BLaER1 treated with 17β-estradiol and CSF1 and Interleukin-3, amounts not matched to agents 10 nM and 100 nM (cell line): ENCODE measurements at regions not wholly inside any gene's neighbourhood (a gene's known extent, or its start where the extent isn't known, plus 50 kb on each side); places are given as distances from the start of the nearest gene placed in this dataset.

Experiments
- H3K27ac ChIP-seq, 11 experiments: shearing (Covaris generic); formaldehyde crosslinking; 2 replicates each; pipeline ENCODE4 v1.8.1; 2022
- H3K27me3 ChIP-seq, 11 experiments: shearing (Covaris generic); formaldehyde crosslinking; 2 replicates each; pipeline ENCODE4 v1.8.1; 2022
- H3K36me3 ChIP-seq, 11 experiments: shearing (Covaris generic); formaldehyde crosslinking; 2 replicates each; pipeline ENCODE4 v1.8.1; 2022
- H3K4me1 ChIP-seq, 10 experiments: shearing (Covaris generic); formaldehyde crosslinking; 2 replicates each; pipeline ENCODE4 v1.8.1; 2022
- H3K4me2 ChIP-seq, 11 experiments: shearing (Covaris generic); formaldehyde crosslinking; 2 replicates each; pipeline ENCODE4 v1.8.1; 2022
- H3K4me3 ChIP-seq, 10 experiments: shearing (Covaris generic); formaldehyde crosslinking; 2 replicates each; pipeline ENCODE4 v1.8.1; 2022
- H3K9ac ChIP-seq, 11 experiments: shearing (Covaris generic); formaldehyde crosslinking; 2 replicates each; pipeline ENCODE4 v1.8.1; 2022
- H3K9me3 ChIP-seq, 11 experiments: shearing (Covaris generic); formaldehyde crosslinking; replicated peaks in 1 of 11; 2 replicates each; pipeline ENCODE4 v1.8.1; 2022
- H4K20me1 ChIP-seq, 11 experiments: shearing (Covaris generic); formaldehyde crosslinking; 2 replicates each; pipeline ENCODE4 v1.8.1; 2022
- Cebpa-rat ChIP-seq, 11 experiments: shearing (Covaris generic); IDR thresholded peaks; 2 replicates each; pipeline ENCODE4 v1.8.1; 2022

DNA sequence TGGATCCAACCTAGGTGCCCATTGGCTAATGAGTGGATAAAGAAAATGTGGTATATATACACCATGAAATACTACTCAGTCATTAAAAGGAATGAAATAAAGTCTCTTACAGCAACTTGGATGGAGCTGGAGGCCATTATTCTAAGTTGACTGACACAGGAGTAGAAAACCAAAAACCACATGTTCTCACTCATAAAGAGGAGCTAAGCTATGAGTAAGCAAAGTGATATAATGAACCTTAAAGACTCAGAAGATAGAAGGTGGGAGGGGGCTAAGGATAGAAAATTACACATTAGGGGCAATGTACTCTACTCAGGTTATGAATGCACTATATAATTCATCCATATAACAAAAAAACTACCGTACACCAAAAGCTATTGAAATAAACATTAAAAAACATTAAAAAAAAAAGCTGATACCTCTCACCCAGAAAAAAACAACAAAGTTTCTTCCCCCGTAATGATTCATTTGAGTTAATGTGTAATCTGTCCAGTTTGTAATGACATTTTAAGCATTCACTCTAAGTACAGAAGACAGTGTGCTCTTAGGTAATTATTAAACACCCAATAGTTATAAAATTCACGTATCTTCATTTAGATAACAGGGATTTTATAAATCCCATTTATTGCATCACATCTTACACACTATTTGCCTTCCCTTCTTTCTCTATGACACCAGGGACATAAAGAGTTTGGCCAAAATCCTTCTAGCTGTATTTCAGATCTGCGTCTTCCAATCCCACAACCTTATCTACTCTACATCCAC is 941.5 kb downstream of the CDH11 start:
- peaks cover 0 to 6% (median 0%) of the 10 kb centered on the region in 11 experiments; a peak in 1 of 22 replicates for H3K36me3 ChIP-seq

DNA sequence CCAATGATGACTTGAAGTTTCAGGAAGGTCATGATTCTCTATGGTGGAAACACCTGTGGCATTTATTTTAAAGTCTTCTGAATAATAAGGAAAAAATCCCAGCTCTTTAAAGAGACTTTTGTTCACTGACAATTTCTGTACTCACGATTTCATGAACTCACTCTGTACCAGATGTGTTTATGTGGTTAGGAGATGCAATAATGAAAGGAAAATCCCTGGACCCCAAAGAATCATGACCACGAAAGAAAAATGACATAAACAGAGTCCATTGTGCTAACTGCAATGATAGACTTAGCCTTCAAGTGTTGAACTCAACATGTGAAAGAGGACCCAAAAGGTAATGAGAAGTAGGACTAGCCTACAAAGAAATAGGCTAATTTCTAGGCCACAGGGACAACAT is 947.5 kb downstream of the CDH11 start:
- Histone ChIP-seq H3K9ac (no peak overlapping the region), H3K4me3 (no peak overlapping the region), H3K9me3 (peaks cover 22 to 33% (median 27%) of the 10 kb centered on the region in 11 experiments), H3K4me2 (no peak overlapping the region), H3K4me1 (no peaks in the 10 kb centered on the region), H3K27me3 (no peaks in the 10 kb centered on the region), H3K36me3 (peaks cover 0 to 6% (median 0%) of the 10 kb centered on the region in 11 experiments; a peak in 1 of 22 replicates), H4K20me1 (no peaks in the 10 kb centered on the region), H3K27ac (no peak overlapping the region)
- TF ChIP-seq Cebpa-rat (IDR thresholded peaks at IDR 0.05) = no peak

More for the DNA sequence above, 941.5 kb downstream of the CDH11 start:
- Histone ChIP-seq H3K9ac (no peak overlapping the region), H3K27ac (no peak overlapping the region), H4K20me1 (no peaks in the 10 kb centered on the region), H3K9me3 (peaks cover 29 to 42% (median 35%) of the 10 kb centered on the region in 11 experiments), H3K4me1 (no peaks in the 10 kb centered on the region), H3K27me3 (no peaks in the 10 kb centered on the region), H3K4me2 (no peak overlapping the region), H3K4me3 (no peak overlapping the region)
- no peak for TF ChIP-seq Cebpa-rat (IDR thresholded peaks at IDR 0.05)

DNA sequence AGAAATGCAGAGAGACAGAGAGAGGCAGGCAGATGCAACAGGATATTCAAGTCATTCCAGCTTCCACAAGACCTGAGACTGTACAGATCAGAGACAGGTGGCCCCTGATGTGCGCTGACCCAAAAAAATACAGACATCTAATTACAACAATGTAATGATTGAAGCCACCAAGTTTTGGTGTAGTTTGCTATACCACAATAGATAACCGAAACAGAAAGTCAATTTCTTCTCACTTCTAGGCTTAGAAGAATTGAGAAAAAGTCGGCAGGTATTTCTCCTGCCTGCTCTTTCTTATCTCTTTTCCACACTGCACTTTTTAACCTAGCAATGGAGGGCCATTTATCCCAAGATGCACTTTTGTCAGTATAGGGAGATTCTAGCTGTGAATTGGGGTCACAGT is 949.2 kb downstream of the CDH11 start:
- no peak for TF ChIP-seq Cebpa-rat (IDR thresholded peaks at IDR 0.05)
- Histone ChIP-seq H3K27ac (no peak overlapping the region), H3K36me3 (no peaks in the 10 kb centered on the region), H3K27me3 (no peaks in the 10 kb centered on the region), H3K9me3 (peaks cover 5 to 17% (median 11%) of the 10 kb centered on the region in 11 experiments), H3K4me2 (no peak overlapping the region), H3K4me3 (no peak overlapping the region), H3K4me1 (no peaks in the 10 kb centered on the region), H3K9ac (no peak overlapping the region), H4K20me1 (no peaks in the 10 kb centered on the region)

DNA sequence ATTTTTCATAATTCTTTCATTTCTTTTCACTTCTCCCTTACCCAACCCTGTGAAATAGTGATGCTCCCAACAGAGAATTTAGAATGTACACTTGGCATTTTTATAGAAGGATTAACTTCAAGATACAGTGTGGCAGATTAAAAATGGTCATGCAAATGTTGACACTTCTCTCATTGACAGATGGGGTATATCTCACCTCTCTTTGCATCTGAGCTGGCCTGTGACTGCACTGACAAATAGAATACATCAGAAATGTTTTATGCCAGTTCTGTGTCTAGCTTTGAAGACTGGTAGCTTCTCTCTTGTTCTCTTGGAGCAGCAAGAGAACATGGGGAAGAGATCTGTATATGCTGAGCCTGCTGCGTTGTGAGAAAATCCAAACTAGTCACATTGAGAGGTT is 949.6 kb downstream of the CDH11 start:
- H3K9me3 ChIP-seq = peaks cover under 1 to 12% (median 6%) of the 10 kb centered on the region in 11 experiments; a peak in 21 of 22 replicates
- H3K4me3 ChIP-seq = no peak overlapping the region
- H3K36me3 ChIP-seq = no peaks in the 10 kb centered on the region
- H3K9ac ChIP-seq = no peak overlapping the region
- no peak overlapping the region for H3K27ac ChIP-seq
- no peaks in the 10 kb centered on the region for H4K20me1 ChIP-seq
- TF ChIP-seq Cebpa-rat (IDR thresholded peaks at IDR 0.05) = no peak
- H3K27me3 ChIP-seq = no peaks in the 10 kb centered on the region
- H3K4me1 ChIP-seq = no peaks in the 10 kb centered on the region
- no peak overlapping the region for H3K4me2 ChIP-seq

DNA sequence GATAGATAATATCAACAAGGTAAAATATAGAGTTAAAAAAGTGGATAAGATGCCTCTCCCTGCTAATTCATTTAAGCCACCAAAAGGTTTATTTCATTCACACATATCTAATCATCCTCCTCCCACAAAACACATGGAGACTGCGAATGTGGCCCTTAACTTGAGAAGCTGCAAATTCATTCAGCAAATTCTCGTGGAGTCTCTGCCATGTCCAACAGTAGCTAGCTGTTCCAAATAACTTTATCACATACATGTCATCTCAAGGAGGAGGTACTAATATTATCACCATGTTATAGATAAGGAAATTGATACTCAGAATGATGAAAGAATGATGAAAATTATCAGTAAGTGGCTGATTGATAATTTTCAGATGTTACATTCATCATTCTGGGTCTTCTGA is 950.2 kb downstream of the CDH11 start:
- Histone ChIP-seq H3K27me3 (no peaks in the 10 kb centered on the region), H3K36me3 (no peaks in the 10 kb centered on the region), H3K4me2 (no peak overlapping the region), H3K4me3 (no peak overlapping the region), H4K20me1 (no peaks in the 10 kb centered on the region), H3K9ac (no peak overlapping the region), H3K4me1 (no peaks in the 10 kb centered on the region), H3K27ac (no peak overlapping the region), H3K9me3 (peaks cover 0 to 7% (median under 1%) of the 10 kb centered on the region in 11 experiments; a peak in 4 of 22 replicates)
- no peak for TF ChIP-seq Cebpa-rat (IDR thresholded peaks at IDR 0.05)

DNA sequence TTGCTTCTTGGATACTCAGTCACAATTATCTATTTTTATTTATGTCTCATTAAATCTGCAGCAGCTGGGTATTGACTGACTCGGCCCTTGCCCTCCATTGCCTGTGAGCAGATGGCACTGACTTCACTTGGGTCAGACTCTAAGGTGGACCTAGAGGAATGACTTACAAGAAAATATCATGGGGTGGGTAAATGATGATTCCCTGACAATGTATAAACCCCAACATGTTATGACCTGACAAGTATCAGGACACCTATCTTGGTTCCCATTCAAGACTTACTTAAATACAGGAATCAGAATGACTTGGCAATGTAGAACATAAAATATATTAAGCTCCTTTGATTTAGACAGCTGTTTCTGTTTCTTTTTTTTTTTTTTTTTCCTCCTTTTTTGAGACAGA is 953.5 kb downstream of the CDH11 start:
- H3K27ac ChIP-seq = no peak overlapping the region
- H4K20me1 ChIP-seq = no peaks in the 10 kb centered on the region
- no peak overlapping the region for H3K4me2 ChIP-seq
- no peaks in the 10 kb centered on the region for H3K36me3 ChIP-seq
- H3K4me1 ChIP-seq = peaks cover 0 to under 1% (median 0%) of the 10 kb centered on the region in 10 experiments; a peak in 3 of 20 replicates
- no peaks in the 10 kb centered on the region for H3K9me3 ChIP-seq
- TF ChIP-seq Cebpa-rat (IDR thresholded peaks at IDR 0.05) = no peak
- no peak overlapping the region for H3K4me3 ChIP-seq
- H3K27me3 ChIP-seq = no peaks in the 10 kb centered on the region
- H3K9ac ChIP-seq = no peak overlapping the region

DNA sequence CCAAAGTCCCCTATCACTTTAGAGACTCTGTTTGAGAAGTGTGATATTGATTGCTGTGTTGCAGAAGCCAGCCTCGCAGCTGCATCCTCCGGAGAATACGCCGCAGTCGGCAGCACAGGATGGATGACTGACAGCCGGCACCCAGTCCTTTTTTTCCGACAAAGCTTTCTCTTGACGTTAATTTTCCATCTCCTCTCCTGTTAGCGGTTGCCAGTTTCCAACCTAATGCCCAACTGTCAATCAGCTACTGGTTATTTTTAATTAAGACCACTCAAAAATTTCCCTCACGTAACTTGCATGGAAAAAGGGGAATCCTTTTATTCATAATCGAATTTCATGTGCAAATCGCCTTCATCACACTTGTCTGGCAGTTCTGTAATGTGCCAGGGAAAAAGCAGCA is 953.9 kb downstream of the CDH11 start:
- TF ChIP-seq Cebpa-rat (IDR thresholded peaks at IDR 0.05) = no peak
- Histone ChIP-seq H4K20me1 (no peaks in the 10 kb centered on the region), H3K9me3 (no peaks in the 10 kb centered on the region), H3K27ac (no peak overlapping the region), H3K27me3 (no peaks in the 10 kb centered on the region), H3K9ac (no peak overlapping the region), H3K4me3 (no peak overlapping the region), H3K36me3 (no peaks in the 10 kb centered on the region), H3K4me1 (peaks cover 0 to 5% (median 0%) of the 10 kb centered on the region in 10 experiments; a peak in 3 of 20 replicates), H3K4me2 (no peak overlapping the region)

DNA sequence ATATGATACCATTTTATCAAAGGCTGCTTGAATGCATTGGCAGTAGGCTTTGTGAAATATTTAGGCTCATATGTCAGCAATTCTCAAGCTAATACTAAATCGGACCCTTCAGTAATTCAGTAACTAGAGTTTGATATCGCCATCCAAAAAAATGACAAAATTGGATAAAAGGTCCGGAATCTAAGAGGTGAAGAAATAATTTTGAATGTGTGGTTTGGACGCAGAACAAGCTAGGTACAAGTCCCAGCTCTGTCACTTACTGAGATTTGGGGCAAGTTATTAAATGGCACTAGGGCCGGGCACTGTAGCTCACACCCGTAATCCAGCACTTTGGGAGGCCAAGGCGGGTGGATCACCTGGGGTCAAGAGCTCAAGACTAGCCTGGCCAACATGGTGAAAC is 956.5 kb downstream of the CDH11 start:
- H3K9ac ChIP-seq = no peak overlapping the region
- no peak for TF ChIP-seq Cebpa-rat (IDR thresholded peaks at IDR 0.05)
- H3K9me3 ChIP-seq = no peaks in the 10 kb centered on the region

DNA sequence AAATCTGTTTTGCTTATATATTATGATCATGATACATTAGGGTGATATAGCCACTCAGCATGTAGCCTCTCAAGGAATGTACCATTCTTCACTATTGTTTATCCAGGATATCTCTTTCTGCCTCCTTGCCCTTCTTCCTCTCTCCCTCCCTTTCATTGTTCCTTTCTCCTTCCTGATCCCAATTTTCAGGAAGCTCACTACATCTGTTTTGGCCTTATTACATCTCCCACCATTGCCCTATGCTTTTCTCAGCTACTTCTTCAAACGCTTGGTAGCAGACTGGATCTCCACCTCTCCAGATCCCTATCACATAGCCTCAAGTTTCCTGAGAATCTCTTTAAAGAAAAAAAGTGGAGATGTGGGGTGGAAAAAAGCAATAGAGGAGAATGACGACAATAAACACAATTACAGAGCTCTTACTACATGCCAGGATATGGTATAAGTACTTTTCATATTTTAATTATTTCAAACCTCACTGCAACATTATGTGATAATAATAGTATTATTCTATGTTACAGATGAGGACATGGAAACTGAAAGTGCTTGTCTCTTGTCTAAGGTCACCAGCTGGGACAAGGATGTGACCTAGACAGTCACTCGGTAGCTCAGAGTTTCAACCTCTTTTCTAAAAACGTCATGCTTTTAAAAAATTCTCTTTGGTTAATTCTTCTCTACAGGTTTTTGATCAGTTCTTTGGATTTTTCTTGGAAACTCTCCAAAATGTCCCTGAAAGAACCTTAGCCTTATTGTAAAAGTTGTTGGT is 959.1 kb downstream of the CDH11 start:
- Histone ChIP-seq H3K9me3 (no peaks in the 10 kb centered on the region), H3K4me1 (peaks cover 0 to 43% (median 0%) of the 10 kb centered on the region in 10 experiments; a peak in 6 of 20 replicates), H4K20me1 (no peaks in the 10 kb centered on the region), H3K9ac (no peak overlapping the region), H3K27ac (no peak overlapping the region), H3K4me3 (no peak overlapping the region), H3K27me3 (no peaks in the 10 kb centered on the region), H3K4me2 (peak overlapping the region in 2 of 11 experiments; percentile 1 to 3; a peak in 1 of 22 replicates), H3K36me3 (no peaks in the 10 kb centered on the region)
- no peak for TF ChIP-seq Cebpa-rat (IDR thresholded peaks at IDR 0.05)

More for the DNA sequence above, 956.5 kb downstream of the CDH11 start:
- Histone ChIP-seq H3K4me1 (peaks cover 0 to 19% (median 0%) of the 10 kb centered on the region in 10 experiments; a peak in 4 of 20 replicates), H3K4me3 (no peak overlapping the region), H3K27me3 (no peaks in the 10 kb centered on the region), H3K27ac (no peak overlapping the region), H3K4me2 (no peak overlapping the region), H4K20me1 (no peaks in the 10 kb centered on the region), H3K36me3 (no peaks in the 10 kb centered on the region)
